ENCODE measurements at regions not wholly inside any gene's neighbourhood (a gene's known extent, or its start where the extent isn't known, plus 50 kb on each side); places are given as distances from the start of the nearest gene placed in this dataset.

- no peaks in the 10 kb centered on the region for H4K20me1 ChIP-seq (ENCODE audit: control insufficient read depth, insufficient read depth, low read depth, low read length)
- no peak overlapping the region for H3K27ac ChIP-seq (ENCODE audit: low read depth, low read length)
- no peak overlapping the region for H3K4me3 ChIP-seq (ENCODE audit: low read length)
- no peaks in the 10 kb centered on the region for H3K79me2 ChIP-seq (ENCODE audit: control insufficient read depth, low read length)
- no peaks in the 10 kb centered on the region for H3K9me2 ChIP-seq (replicated peaks; ENCODE audit: control insufficient read depth, low read length)
- TF ChIP-seq EZH2phosphoT487 (IDR thresholded peaks at IDR 0.05; ENCODE audit: borderline replicate concordance, low read length) (no peak), CTCF (IDR thresholded peaks at IDR 0.05; ENCODE audit: low read depth, low read length, poor library complexity, severe bottlenecking) (no peak)
- no peaks in the 10 kb centered on the region for H3K4me1 ChIP-seq (ENCODE audit: control insufficient read depth, low read length)
- no peaks in the 10 kb centered on the region for H3K9me3 ChIP-seq (ENCODE audit: control insufficient read depth, insufficient read depth, low read length)
- no peaks in the 10 kb centered on the region for H3F3A ChIP-seq (ENCODE audit: control insufficient read depth, insufficient read depth)
- H3K4me2 ChIP-seq (ENCODE audit: low read length): no peak overlapping the region
- no peaks in the 10 kb centered on the region for H3K27me3 ChIP-seq (ENCODE audit: control insufficient read depth, low read length)
- no peaks in the 10 kb centered on the region for H3K36me3 ChIP-seq (ENCODE audit: control insufficient read depth, low read length)
These were observed 1151.2 kb downstream of the PDHA2 start for GRCh38 chr4:96991083-96991482.

- no peaks in the 10 kb centered on the region for H3K79me2 ChIP-seq (ENCODE audit: control insufficient read depth, low read length)
- no peaks in the 10 kb centered on the region for H3K27me3 ChIP-seq (ENCODE audit: control insufficient read depth, low read length)
- H3K9me3 ChIP-seq (ENCODE audit: control insufficient read depth, insufficient read depth, low read length): no peaks in the 10 kb centered on the region
- no peak overlapping the region for H3K4me2 ChIP-seq (ENCODE audit: low read length)
- no peaks in the 10 kb centered on the region for H3K9me2 ChIP-seq (replicated peaks; ENCODE audit: control insufficient read depth, low read length)
- no peak for TF ChIP-seq CTCF (IDR thresholded peaks at IDR 0.05; ENCODE audit: low read depth, low read length, poor library complexity, severe bottlenecking)
- TF ChIP-seq EZH2phosphoT487 (IDR thresholded peaks at IDR 0.05; ENCODE audit: borderline replicate concordance, low read length): no peak
- H3K27ac ChIP-seq (ENCODE audit: low read depth, low read length): no peak overlapping the region
- no peaks in the 10 kb centered on the region for H3F3A ChIP-seq (ENCODE audit: control insufficient read depth, insufficient read depth)
- no peak overlapping the region for H3K4me3 ChIP-seq (ENCODE audit: low read length)
- H3K36me3 ChIP-seq (ENCODE audit: control insufficient read depth, low read length): no peaks in the 10 kb centered on the region
- no peaks in the 10 kb centered on the region for H3K4me1 ChIP-seq (ENCODE audit: control insufficient read depth, low read length)
- no peaks in the 10 kb centered on the region for H4K20me1 ChIP-seq (ENCODE audit: control insufficient read depth, insufficient read depth, low read depth, low read length)
These were observed 1150.8 kb downstream of the STPG2 start for GRCh38 chr4:96992443-96992842.

DNA sequence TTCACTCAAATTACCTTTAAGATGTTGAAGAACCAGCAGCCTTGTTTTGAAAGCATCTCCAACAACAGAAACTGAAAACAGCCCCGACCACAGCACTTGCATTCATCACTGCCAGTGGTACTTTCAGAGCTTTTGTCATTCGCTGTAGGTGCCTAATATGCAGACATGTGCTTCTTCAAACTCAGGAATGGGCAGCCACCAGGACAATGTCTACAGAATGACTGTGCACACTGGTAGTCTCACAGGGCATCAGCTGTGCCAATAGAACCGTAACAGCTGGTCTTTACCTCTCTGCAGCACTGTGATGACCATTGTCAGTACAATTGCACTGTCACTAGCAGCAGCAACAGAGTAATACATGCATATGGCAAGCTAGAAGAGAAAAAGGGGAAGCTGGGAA, 1149.7 kb downstream of the STPG2 start:
- H3K27ac ChIP-seq (ENCODE audit: low read depth, low read length): no peak overlapping the region
- no peak overlapping the region for H3K4me3 ChIP-seq (ENCODE audit: low read length)
- no peaks in the 10 kb centered on the region for H3K4me1 ChIP-seq (ENCODE audit: control insufficient read depth, low read length)
- no peaks in the 10 kb centered on the region for H3K79me2 ChIP-seq (ENCODE audit: control insufficient read depth, low read length)
- no peak overlapping the region for H3K4me2 ChIP-seq (ENCODE audit: low read length)
- no peaks in the 10 kb centered on the region for H3K27me3 ChIP-seq (ENCODE audit: control insufficient read depth, low read length)
- no peaks in the 10 kb centered on the region for H4K20me1 ChIP-seq (ENCODE audit: control insufficient read depth, insufficient read depth, low read depth, low read length)
- H3K9me2 ChIP-seq (replicated peaks; ENCODE audit: control insufficient read depth, low read length): no peaks in the 10 kb centered on the region
- TF ChIP-seq CTCF (IDR thresholded peaks at IDR 0.05; ENCODE audit: low read depth, low read length, poor library complexity, severe bottlenecking): no peak
- TF ChIP-seq EZH2phosphoT487 (IDR thresholded peaks at IDR 0.05; ENCODE audit: borderline replicate concordance, low read length): no peak
- H3K36me3 ChIP-seq (ENCODE audit: control insufficient read depth, low read length): no peaks in the 10 kb centered on the region
- no peaks in the 10 kb centered on the region; the same call in 1 of the 2 replicates for H3K9me3 ChIP-seq (ENCODE audit: control insufficient read depth, insufficient read depth, low read length)
- H3F3A ChIP-seq (ENCODE audit: control insufficient read depth, insufficient read depth): no peaks in the 10 kb centered on the region

GRCh38 chr4:97003715-97004114, 1139.6 kb downstream of the STPG2 start:
- H3K27ac ChIP-seq (ENCODE audit: low read depth, low read length): no peak overlapping the region
- H4K20me1 ChIP-seq (ENCODE audit: control insufficient read depth, insufficient read depth, low read depth, low read length): no peaks in the 10 kb centered on the region
- H3K9me3 ChIP-seq (ENCODE audit: control insufficient read depth, insufficient read depth, low read length): no peaks in the 10 kb centered on the region
- no peaks in the 10 kb centered on the region for H3F3A ChIP-seq (ENCODE audit: control insufficient read depth, insufficient read depth)
- H3K4me3 ChIP-seq (ENCODE audit: low read length): no peak overlapping the region
- no peaks in the 10 kb centered on the region for H3K4me1 ChIP-seq (ENCODE audit: control insufficient read depth, low read length)
- H3K27me3 ChIP-seq (ENCODE audit: control insufficient read depth, low read length): no peaks in the 10 kb centered on the region
- TF ChIP-seq CTCF (IDR thresholded peaks at IDR 0.05; ENCODE audit: low read depth, low read length, poor library complexity, severe bottlenecking): no peak
- TF ChIP-seq EZH2phosphoT487 (IDR thresholded peaks at IDR 0.05; ENCODE audit: borderline replicate concordance, low read length): no peak
- no peaks in the 10 kb centered on the region for H3K36me3 ChIP-seq (ENCODE audit: control insufficient read depth, low read length)
- H3K9me2 ChIP-seq (replicated peaks; ENCODE audit: control insufficient read depth, low read length): no peaks in the 10 kb centered on the region
- no peaks in the 10 kb centered on the region for H3K79me2 ChIP-seq (ENCODE audit: control insufficient read depth, low read length)
- H3K4me2 ChIP-seq (ENCODE audit: low read length): no peak overlapping the region

All from DOHH2 (cell line).